Fibroblast of mammary gland (primary cell): ENCODE measurements at regions not wholly inside any gene's neighbourhood (a gene's known extent, or its start where the extent isn't known, plus 50 kb on each side); places are given as distances from the start of the nearest gene placed in this dataset.
A peak's percentile ranks its signal among the peaks of the same experiment; 100 is the strongest.

Experiments
- DNase-seq: peaks from one replicate; pipeline ENCODE4 v3.0.0-alpha.2; 2010; ENCODE audit warnings: low read depth
- H3K4me3 ChIP-seq: 2 replicates; pipeline ENCODE4 v1.5.1; 2011; ENCODE audit warnings: low read depth, mild to moderate bottlenecking, low read length, moderate library complexity; ENCODE audit not compliant: control insufficient read depth
- TF ChIP-seq, protein P1 (sequence below): conservative IDR thresholded peaks from 2 replicates; pipeline ENCODE4 v1.5.1; 2011; ENCODE audit warnings: low read depth, low read length, inconsistent platforms; ENCODE audit not compliant: control insufficient read depth, insufficient read depth

DNA sequence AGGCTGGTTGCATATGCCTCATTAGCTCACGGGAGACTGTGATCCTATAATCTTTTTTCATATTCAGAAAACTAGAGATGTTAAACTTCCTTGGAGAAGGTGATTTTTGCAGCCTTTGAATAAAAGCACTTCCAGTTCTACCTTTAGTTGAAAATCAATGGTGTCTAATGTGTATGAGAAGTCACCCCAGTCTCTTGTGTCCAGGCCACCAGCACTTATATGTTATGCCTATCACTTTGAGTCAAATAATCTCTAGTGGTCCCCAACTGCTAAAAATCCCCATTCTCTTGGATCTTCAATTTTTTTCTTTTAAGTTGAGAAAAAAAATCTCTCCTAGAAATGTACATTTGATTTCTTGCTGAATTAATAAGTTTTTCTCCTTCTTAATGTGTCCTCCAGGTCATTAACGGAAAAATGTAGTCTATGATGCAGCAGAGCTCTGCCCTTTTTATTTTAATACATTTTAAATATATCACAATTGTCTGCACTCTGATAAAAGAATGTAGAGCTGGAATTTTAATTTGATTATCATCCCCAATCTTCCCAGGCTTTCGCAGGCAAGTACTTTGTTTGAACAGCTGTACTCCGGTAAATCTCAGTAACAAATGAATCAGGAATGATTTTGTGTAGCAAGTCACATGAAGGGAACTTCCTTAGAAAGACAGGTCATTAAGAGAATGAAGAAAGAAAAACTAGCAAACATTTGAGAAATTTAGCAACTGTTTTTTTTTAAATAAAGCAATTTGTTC lies 147.0 kb downstream of the SOX4 start:
- peak; percentile 48 for DNase-seq
- H3K4me3 ChIP-seq: no peak overlapping the region
- TF ChIP-seq, protein P1, sequence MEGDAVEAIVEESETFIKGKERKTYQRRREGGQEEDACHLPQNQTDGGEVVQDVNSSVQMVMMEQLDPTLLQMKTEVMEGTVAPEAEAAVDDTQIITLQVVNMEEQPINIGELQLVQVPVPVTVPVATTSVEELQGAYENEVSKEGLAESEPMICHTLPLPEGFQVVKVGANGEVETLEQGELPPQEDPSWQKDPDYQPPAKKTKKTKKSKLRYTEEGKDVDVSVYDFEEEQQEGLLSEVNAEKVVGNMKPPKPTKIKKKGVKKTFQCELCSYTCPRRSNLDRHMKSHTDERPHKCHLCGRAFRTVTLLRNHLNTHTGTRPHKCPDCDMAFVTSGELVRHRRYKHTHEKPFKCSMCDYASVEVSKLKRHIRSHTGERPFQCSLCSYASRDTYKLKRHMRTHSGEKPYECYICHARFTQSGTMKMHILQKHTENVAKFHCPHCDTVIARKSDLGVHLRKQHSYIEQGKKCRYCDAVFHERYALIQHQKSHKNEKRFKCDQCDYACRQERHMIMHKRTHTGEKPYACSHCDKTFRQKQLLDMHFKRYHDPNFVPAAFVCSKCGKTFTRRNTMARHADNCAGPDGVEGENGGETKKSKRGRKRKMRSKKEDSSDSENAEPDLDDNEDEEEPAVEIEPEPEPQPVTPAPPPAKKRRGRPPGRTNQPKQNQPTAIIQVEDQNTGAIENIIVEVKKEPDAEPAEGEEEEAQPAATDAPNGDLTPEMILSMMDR: no peak

DNA sequence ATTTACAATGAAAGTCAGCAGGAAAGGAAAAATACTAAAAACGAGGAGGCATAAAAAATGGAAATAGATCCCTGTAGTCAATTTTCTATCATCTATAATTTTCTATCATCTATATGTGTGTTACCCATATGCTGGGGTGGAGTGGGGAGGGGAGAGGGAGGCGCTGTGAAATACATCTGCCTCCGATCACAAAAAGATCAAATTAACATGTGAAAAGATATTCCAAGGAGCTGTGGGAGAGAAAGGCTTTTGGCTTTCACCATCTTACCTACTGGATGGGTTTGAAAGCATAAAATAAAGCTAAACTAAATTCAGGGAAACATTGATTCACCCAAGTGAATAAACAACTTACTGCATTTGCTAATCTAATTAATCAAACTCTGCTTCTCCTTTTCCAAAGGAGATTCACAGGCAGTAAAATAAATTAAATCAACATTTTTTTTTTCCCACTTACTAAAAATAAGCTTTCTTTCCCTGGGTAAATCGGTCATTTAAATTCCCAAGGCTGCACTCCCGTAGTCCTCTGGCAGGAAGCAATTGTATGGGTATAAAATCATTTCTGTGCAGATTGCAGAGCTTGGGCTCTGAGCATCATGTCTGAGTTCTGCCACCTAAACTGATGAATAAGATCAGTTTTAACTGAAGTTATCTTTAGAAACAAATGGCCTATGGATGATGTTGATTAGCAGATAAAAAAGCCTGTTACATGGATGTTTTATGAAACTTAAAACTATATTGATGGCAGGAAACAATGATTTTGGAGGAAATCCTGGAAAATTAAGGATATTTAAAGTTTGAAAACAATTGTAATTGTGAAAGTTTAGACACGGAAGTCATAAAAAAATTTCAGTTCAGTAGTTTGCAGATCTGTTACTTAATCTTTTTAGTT lies 147.9 kb downstream of the SOX4 start:
- DNase-seq: no peak
- H3K4me3 ChIP-seq: no peak overlapping the region
- TF ChIP-seq, protein P1: no peak

DNA sequence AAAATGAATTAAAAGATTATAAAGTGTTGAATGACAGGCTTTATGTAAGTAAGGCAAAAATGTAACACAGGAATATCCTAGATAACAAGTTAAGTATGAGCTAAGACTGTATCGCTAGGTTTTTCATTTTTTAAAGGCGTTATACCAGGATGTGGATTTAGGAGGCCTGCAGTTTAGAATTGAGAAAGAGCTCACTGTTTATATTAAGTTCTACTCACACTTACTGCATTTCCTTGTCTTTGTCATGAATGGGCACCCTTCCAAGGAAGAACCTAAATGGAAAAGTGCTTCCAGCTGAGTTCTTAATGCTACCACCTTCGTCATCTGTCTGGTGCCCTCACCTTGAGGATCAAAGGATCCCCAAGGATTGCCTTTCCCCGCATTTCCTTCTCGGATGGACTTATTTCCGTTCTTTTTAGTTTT lies 148.7 kb downstream of the SOX4 start:
- no peak overlapping the region for H3K4me3 ChIP-seq
- peak; percentile 88 for DNase-seq
- TF ChIP-seq, protein P1: no peak

- DNase-seq: no peak
- TF ChIP-seq, protein P1: no peak
Measured at GRCh38 chr6:21744331-21744730, 150.8 kb downstream of the SOX4 start.

DNA sequence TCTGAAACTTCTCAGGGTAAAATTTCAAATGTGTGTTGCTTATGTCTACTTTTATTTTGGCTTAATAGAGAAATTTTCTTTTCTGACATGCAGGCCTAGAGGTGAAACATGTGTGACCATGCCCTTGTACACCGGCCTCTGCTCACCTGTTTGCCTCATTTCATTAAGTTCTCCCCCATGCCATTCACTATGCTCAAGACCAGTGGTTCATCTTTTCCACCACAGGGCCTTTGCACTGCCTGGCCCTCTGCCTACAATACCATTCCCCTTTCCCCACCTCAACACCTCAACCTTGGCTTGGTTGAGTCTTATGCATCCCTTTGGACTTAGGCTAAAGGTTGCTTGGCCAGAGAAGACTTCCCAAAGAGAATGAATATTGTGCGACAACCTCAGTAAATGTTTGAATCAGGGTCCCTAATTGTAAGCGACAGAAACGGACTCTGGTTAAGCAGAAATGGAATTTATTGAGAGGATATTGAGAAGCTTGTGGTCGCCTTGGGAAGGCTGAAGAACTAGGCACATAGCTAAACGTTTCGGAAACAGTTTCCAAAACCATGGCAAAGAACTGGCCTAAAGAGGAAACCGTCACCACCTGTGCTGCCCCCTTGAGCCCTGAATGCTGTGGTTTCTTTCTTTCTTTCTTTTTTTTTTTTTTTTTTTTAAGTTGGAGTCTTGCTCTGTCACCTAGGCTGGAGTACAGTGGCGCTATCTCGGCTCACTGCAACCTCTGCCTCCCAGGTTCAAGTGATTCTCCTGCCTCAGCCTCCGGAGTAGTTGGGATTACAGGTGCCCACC lies 152.2 kb downstream of the SOX4 start:
- H3K4me3 ChIP-seq: no peak overlapping the region
- TF ChIP-seq, protein P1: no peak
- no peak for DNase-seq

More at GRCh38 chr6:21744331-21744730, 150.8 kb downstream of the SOX4 start:
- no peak overlapping the region for H3K4me3 ChIP-seq

- no peak for DNase-seq
- no peak overlapping the region for H3K4me3 ChIP-seq
- TF ChIP-seq, protein P1: no peak
Measured at GRCh38 chr6:21747441-21747840, 153.9 kb downstream of the SOX4 start.
